Amniotic epithelial cell (primary cell): ENCODE measurements at regions not wholly inside any gene's neighbourhood (a gene's known extent, or its start where the extent isn't known, plus 50 kb on each side); places are given as distances from the start of the nearest gene placed in this dataset.

Experiments
- DNase-seq: peaks from one replicate; pipeline ENCODE4 v3.0.0-alpha.2; 2010; ENCODE audit warnings: low read depth

- no peak for DNase-seq
Measured at GRCh38 chr6:159479146-159479545, 213.9 kb downstream of the SOD2 start.

- DNase-seq, result no peak
Measured at GRCh38 chr6:159473475-159474263, 219.4 kb downstream of the SOD2 start.

GRCh38 chr6:159470397-159470796 lies 222.6 kb downstream of the SOD2 start:
- DNase-seq, result no peak

- no peak for DNase-seq
Measured at GRCh38 chr6:159469443-159469842, 223.6 kb downstream of the SOD2 start.

GRCh38 chr6:159468994-159469393 lies 224.0 kb downstream of the SOD2 start:
- no peak for DNase-seq

- no peak for DNase-seq
Measured at GRCh38 chr6:159467473-159468041, 225.5 kb downstream of the SOD2 start.

GRCh38 chr6:159466926-159467325 lies 226.1 kb downstream of the SOD2 start:
- DNase-seq, result no peak

- DNase-seq, result no peak
Measured at GRCh38 chr6:159464816-159465215, 228.2 kb downstream of the SOD2 start.

- DNase-seq, result no peak
Measured at GRCh38 chr6:159463119-159463829, 229.8 kb downstream of the SOD2 start.

- DNase-seq, result no peak
Measured at GRCh38 chr6:159462431-159462830, 230.6 kb downstream of the SOD2 start.

GRCh38 chr6:159461998-159462397 lies 231.0 kb downstream of the SOD2 start:
- DNase-seq, result no peak

- DNase-seq, result no peak
Measured at GRCh38 chr6:159461266-159461665, 231.8 kb downstream of the SOD2 start.

GRCh38 chr6:159460476-159460875 lies 232.6 kb downstream of the SOD2 start:
- DNase-seq, result no peak

GRCh38 chr6:159456349-159456748 lies 236.7 kb downstream of the SOD2 start:
- DNase-seq, result no peak

- no peak for DNase-seq
Measured at GRCh38 chr6:159455700-159456274, 237.3 kb downstream of the SOD2 start.

- DNase-seq, result peak; percentile 4
Measured at GRCh38 chr6:159450815-159451465, 242.1 kb downstream of the SOD2 start.

GRCh38 chr6:159446340-159446739 lies 246.7 kb downstream of the SOD2 start:
- DNase-seq, result no peak

GRCh38 chr6:159445351-159445750 lies 247.7 kb downstream of the SOD2 start:
- DNase-seq, result no peak

- no peak for DNase-seq
Measured at GRCh38 chr6:159444056-159444760, 248.8 kb downstream of the SOD2 start.

- no peak for DNase-seq
Measured at GRCh38 chr6:159443417-159443920, 249.6 kb downstream of the SOD2 start.

- DNase-seq, result no peak
Measured at GRCh38 chr6:159441704-159441981, 251.4 kb downstream of the SOD2 start.
